ENCODE measurements at regions not wholly inside any gene's neighbourhood (a gene's known extent, or its start where the extent isn't known, plus 50 kb on each side); places are given as distances from the start of the nearest gene placed in this dataset.

- TF ChIP-seq BCL11A (IDR thresholded peaks at IDR 0.05; ENCODE audit: low read depth in 2 of 2, low read length in 2 of 2): no peak
- TF ChIP-seq CHD2 (IDR thresholded peaks at IDR 0.05; ENCODE audit: low read length): no peak
Measured at GRCh38 chr17:77440560-77440981, 299.8 kb downstream of the SEC14L1 start (continued).
